ENCODE measurements at regions not wholly inside any gene's neighbourhood (a gene's known extent, or its start where the extent isn't known, plus 50 kb on each side); places are given as distances from the start of the nearest gene placed in this dataset. TPM values are rescaled to one million over a fixed set of nuclear protein-coding genes. Genes with fewer than 3 reads are reported as not detected.
A peak's percentile ranks its signal among the peaks of the same experiment; 100 is the strongest.

DNA sequence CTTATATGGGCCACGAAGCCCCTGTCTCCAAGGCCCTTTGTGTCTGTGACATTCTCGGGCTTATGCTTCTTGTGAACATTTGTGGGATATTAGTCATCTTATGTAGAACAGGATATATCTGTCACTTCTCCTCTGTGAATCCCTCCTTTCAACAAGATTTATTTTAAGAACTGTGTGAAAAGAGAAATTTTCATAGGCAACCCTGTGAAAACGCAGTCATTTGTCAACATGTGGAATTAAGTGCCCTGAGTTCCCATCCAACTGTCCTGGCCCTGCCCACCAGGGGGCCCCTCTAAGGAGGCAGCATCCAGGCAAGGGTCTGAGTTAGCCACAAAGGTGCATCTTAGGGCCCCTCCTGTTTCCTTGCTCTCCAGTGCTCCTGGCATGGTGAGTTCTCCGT lies 76.8 kb upstream of the CHRNA7 start:
- no peak for DNase-seq (ENCODE audit: low read depth in 2 of 3, low spot score in 2 of 3)

DNA sequence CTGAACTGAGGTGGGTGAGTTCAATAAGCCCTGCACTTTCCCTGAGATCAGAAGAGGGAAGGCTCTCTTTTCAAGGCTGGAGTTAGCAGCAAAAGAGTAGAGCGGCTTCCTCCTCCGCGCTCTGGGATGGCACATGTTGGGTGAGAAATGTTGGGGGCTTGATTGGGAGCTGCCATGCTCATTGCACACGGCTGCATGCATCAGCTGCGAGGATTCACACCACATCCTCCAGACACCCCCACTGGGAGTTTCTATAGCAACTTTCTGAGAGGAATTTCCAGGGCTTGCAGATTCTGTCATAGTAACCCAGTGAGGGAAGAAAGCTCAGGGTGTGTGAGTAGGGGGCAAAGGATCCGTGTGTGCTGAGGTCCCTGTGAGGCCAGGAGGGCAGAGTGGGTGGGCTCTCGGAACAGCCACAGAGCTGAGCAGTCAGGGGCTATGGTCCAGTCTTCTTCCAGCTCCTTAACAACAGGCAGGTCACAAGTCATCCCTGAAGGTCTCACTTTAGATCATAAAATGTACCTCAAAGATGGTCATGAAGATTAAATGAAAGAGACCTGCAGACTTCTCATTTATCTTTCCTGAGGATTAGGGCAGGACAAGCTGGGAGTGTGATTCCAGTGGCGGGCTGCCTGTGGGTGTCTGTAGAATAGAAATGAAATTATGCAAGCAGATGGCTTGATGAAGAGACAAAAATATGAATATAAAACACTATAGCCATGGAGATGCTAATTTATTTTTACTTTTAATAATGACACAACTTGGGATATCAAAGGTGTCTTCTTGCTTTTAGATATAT lies 75.7 kb upstream of the CHRNA7 start:
- DNase-seq (ENCODE audit: low read depth in 2 of 3, low spot score in 2 of 3) = no peak

DNA sequence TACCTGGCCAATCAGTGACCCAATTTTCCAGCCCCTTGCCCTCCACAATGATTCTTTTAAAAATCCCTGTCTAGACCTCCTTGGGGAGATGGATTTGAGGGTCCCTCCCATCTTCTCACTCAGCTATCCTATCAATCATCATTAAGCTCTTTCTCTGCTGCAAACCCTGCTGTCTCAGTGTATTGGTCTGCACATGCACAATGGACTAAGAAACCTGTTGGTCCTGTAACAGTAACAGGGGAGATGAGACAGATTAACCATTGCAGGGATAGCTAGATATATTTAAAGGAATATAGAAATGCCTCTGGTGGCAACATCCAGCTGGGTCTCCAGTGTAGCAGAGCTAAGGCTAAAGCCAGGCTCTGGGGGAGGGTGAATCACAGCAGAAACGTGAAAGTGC lies 74.6 kb upstream of the CHRNA7 start:
- DNase-seq (ENCODE audit: low read depth in 2 of 3, low spot score in 2 of 3) = no peak

DNA sequence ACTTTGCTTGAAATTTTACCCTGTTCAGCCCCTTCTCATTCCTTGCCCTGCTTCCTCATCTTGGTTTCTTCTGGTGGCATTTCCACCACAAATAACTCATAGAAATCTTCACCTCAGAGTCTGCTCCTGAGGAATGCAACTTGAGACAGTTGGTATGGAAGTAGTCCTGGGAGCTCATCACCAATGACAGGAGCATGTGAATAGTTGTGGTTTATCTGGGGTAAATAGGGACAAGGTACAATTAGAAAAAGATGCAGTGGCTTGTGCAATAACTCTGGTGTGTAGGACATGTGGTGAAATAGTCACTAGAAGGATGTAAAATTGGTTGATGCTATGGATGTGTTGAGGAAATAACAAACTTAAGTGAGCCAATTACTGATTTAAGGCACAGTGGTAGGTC lies 72.7 kb upstream of the CHRNA7 start:
- DNase-seq (ENCODE audit: low read depth in 2 of 3, low spot score in 2 of 3) = no peak

DNA sequence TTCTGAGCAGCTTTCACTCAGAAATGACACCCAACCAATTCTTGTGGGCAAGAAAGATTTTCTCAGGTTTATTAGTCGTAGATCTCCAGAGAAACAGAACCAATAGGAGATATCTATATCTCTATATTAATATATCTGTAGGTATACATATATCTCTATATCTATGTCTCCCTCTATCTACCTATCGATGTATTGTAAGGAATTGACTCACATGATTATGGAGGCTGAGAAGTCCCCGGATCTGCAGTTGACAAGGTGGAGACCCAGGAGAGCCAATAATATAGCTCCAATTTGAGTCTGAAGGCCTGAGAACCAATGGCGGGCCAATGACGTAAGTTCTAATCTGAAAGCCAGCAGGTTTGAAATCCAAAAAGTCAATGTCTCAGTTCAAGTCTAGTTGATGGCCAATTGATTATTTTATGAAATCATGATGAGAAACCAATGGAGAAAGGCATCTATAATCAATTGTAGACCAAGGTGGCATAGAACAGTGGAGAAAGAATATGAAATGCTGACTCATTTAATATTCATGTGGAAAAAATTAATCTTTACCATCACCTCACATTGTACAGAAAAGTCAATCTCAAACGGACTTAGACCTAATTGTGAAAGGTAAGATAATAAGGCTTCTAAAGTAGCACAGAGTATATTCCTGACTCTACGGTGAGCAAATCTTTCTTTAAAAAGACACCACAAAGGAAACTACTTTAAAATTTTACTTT lies 65.6 kb upstream of the CHRNA7 start:
- no peak for DNase-seq (ENCODE audit: low read depth in 2 of 3, low spot score in 2 of 3)

DNA sequence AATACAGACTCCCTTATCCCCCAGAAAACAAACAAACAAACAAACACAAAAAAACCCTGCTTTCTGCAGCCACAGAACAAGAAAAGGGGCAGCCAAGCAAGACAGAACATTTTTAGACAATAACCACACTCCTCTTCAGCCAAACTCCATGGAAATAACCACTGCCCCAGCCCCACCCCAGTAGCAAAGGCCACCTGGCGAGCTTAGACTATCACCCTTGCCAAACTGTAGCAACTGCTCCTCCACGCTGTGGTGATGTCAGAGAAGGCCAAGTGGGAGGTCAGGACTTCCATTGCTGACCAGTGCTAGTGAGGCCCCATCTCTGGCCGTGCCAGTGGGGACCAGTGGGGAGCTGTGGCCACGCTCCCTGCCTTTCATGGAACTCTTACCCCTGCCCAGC lies 60.3 kb upstream of the CHRNA7 start:
- DNase-seq (ENCODE audit: low read depth in 2 of 3, low spot score in 2 of 3) = no peak

DNA sequence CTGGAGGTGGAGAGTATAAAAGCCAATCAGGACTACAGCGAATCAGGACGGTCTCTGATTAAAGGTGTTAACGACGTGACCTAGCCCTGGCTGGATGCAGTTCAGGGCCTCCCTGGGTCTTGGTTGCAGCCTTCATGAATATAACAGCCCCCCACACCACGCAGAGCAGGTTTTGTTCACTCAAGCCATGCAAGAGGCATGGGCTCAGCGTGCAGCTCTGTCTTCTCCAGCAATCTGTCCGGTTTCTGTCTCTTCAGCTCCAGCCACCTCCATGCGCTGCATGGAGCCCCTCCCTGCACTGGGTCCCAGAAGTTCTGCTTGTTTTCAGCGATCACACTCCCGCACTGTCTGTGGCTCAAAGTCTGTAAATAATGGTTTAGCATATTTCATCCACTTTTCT lies 57.1 kb upstream of the CHRNA7 start:
- no peak for DNase-seq (ENCODE audit: low read depth in 2 of 3, low spot score in 2 of 3)

DNA sequence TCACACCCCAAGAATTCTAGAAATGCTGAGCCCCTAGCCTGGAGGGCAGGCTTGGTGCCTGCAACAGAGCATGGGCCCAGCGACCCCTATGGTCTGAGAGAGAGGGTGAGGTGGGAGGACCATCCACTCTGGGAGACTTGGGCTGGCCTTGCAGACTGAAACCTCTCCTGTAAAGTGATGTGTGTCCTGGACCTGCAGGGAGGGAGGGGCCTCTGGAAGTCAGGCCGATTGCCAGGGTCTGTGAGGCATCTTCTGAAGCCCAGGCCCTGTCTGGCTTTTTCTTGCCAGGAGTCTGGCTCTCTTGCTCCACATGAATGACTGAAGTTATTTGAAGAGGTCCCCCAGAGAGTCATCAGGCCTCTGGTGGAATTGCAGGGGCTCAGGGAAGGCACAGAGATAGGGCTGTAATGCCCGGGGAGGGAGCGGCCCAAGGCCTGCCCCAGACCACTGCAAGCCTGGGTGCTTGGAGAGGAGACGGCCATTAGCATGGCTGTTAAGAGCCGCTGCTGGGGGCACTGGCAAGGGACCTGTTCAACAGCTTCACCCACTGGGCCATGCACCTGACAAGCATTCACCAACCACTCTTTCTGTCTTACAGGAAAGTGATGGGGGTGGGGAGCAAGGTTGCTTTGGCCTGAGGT lies 56.0 kb upstream of the CHRNA7 start:
- no peak for DNase-seq (ENCODE audit: low read depth in 2 of 3, low spot score in 2 of 3)

DNA sequence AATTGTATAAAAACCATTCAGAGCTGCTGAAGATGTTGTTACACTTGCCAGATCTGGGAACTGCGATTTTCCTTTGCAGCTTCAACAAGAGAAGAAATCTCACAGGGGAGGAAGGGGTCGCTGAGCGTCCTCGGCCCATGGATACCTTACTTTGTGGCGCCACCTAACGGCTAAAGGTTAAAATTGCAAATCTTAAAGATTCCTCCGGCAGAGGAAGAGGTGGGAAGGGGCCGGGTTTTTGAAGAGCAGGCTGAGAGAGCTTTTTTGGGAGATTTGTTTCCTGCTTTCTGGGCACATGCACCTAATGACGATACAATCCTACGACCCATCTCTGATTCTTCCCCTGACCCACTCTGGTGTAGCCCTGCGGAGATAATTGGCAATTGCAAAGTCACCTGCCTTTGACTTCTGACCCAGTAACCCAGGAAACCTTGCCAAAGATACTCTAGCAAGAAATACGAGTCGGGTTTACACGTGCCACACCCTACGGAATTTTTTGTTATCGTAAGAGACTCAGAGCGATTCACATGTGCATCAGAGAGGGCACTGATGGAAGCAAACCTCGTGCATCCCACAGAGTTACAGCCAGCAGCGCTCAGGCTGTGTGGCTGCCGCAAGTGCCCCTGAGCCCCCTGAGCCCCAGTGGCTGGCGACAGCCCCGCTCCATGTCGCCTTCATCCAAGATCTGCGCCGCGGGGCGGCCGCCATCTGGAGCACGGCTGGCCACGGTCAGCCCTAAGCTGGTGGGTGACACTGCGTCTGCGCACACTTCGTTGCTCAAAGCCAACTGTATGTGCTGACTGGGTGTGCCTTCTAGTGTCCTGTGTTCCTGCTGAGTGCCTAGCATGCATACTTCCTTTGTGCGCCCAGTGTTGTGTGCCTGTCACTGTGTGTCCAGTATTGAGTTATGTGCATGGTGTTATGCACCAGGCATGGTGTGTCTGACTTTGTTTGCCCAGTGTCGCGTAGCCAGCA lies 55.2 kb upstream of the CHRNA7 start:
- peak in 2 of 3 donors; percentile 34 to 77 for DNase-seq (ENCODE audit: low read depth in 2 of 3, low spot score in 2 of 3)

DNA sequence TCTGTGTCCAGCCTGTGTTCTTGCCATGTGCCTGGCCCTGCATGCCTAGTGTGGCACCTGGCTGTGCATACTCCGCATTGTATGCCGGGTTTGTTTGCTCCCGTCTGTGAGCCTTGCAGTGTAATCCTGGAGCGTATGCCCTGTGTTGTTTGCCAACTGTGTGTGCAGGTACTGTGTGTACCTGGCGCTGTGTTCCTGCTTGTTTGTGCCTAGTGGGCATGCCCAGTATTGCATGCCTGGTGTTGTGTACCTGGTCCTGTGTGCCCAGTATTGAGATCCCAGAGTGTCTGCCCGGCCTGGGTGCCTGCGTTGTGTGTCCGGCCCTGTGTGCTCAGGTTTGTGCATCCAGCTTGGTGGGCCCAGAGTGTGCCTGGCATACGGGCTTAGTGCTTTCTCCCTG lies 54.5 kb upstream of the CHRNA7 start:
- peak in 1 of 3 donors; percentile 11 for DNase-seq (ENCODE audit: low read depth in 2 of 3, low spot score in 2 of 3)

DNA sequence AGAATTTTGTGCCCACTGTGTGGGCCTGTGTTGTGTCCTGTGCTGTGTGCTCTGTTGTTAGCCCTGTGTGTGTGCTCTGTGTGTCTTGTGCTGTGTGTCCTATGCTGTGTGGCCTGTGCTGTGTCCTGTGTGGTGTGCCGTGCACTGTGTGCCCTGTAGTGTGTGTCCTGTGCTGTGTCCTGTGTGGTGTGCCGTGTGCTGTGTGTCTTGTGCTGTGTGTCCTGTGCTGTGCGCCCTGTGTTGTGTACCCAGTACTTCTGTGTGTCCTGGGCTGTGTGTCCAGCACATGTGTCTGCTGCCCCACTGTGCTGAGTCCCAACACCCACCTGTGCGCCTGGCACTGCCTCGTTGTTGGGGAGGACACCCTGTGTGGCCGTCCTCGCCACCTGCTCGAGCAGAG lies 53.2 kb upstream of the CHRNA7 start:
- DNase-seq (ENCODE audit: low read depth in 2 of 3, low spot score in 2 of 3) = no peak

DNA sequence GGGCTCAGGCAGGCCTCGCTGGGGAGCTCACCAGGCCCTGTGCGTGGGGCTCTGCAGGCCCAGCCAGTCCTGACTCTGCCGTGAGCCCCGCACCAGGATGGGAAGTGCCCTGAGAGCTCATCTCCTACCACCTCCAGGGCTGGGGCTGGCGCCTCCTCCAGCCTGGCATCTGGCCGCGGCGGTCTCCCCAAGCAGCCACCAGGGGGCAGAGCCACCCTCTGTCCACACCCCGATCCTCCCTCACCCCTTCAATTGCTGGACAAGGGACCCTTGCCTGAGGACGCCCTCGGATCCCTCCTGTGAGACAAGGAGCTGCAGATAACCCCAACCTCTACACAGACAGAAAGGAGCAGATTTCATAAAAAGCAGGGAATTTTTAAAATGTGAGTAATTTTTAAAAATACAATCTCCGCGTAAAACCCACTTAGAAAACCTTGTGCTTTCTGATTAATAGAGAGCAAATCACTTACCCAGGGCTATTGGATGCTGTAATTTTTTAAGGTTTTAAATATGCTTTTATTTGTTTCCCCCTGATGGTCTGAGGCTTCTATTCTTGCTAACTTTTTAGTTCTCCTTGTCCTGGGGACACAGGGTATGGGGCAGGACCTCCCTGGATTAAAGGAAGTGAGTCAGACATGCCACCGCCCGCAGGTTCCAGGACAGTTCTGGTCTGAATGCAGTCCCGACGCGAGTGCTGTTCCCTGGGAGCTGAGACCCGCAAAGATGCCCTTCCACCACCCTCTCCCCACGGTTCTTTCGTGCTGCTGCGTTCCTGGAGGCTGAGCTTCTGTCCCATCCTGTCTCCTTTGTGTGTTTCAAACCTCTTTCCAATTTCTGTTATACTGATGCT lies 52.3 kb upstream of the CHRNA7 start:
- peak; percentile 7 to 67 (median 51) for DNase-seq (ENCODE audit: low read depth in 2 of 3, low spot score in 2 of 3)

Small RNAs in the stretch of these regions (small RNA-seq; reads per million reads assigned to genes)
- gene AC026951.2 (not detected), gene RF00425 (not detected)
